ENCODE measurements at regions not wholly inside any gene's neighbourhood (a gene's known extent, or its start where the extent isn't known, plus 50 kb on each side); places are given as distances from the start of the nearest gene placed in this dataset.

DNA sequence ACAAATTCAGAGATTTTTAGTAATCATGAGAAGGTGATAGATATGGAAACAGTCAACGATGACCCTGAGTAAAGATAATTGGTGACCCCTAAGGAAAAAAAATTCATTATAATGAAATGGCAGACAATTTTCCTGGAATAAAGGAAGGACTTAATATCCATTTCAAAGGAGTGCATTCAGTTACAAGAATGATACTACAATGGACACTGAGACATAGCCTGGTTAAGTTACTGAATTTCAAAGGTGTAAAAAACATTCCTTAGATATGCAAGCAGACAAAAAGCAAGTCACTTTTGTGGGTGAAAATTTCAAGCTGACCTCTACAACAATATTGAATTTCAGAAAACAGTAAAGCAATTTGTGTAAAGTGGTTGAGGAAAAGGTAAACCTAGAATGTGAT is 1012.5 kb upstream of the SEMA6A start:
- no peak overlapping the region for H3K4me3 ChIP-seq
- 80 to 92% (median 83%) methylated on average over 1 of the region's 1 CpG for whole genome bisulfite sequencing, 5 donors

GRCh38 chr5:117568622-117569021 is 994.0 kb upstream of the SEMA6A start:
- Histone ChIP-seq H3K4me1 (no peaks in the 10 kb centered on the region), H3K9me3 (peaks cover 0 to 3% (median 0%) of the 10 kb centered on the region in 8 donors), H3K27ac (no peak overlapping the region), H3K4me3 (no peak overlapping the region), H3K36me3 (no peaks in the 10 kb centered on the region), H3K27me3 (replicated peaks in 1 of 7) (no peaks in the 10 kb centered on the region)
- intact Hi-C loops (cut with DNase I; ENCODE audit: low total_unique reads): no loop called here
- 73 to 89% (median 81%) methylated on average over 1 of the region's 1 CpG for WGBS, 5 donors
- DNase-seq: no peak
- TF ChIP-seq CTCF (IDR thresholded peaks at IDR 0.05 in 8 of 11, conservative IDR thresholded peaks at IDR 0.05 in 3 of 11) (no peak), POLR2A (IDR thresholded peaks at IDR 0.05) (no peak), POLR2AphosphoS5 (IDR thresholded peaks at IDR 0.05) (no peak)

More for the DNA sequence above, 1012.5 kb upstream of the SEMA6A start:
- H3K4me1 ChIP-seq: no peaks in the 10 kb centered on the region
- H3K9me3 ChIP-seq: no peaks in the 10 kb centered on the region
- H3K27me3 ChIP-seq (replicated peaks in 1 of 7): no peaks in the 10 kb centered on the region
- H3K27ac ChIP-seq: no peak overlapping the region
- intact Hi-C loops (cut with DNase I; ENCODE audit: low total_unique reads): no loop called here
- H3K36me3 ChIP-seq: no peaks in the 10 kb centered on the region
- no peak for DNase-seq
- TF ChIP-seq CTCF (IDR thresholded peaks at IDR 0.05 in 8 of 11, conservative IDR thresholded peaks at IDR 0.05 in 3 of 11) (no peak), POLR2A (IDR thresholded peaks at IDR 0.05) (no peak), POLR2AphosphoS5 (IDR thresholded peaks at IDR 0.05) (no peak)

DNA sequence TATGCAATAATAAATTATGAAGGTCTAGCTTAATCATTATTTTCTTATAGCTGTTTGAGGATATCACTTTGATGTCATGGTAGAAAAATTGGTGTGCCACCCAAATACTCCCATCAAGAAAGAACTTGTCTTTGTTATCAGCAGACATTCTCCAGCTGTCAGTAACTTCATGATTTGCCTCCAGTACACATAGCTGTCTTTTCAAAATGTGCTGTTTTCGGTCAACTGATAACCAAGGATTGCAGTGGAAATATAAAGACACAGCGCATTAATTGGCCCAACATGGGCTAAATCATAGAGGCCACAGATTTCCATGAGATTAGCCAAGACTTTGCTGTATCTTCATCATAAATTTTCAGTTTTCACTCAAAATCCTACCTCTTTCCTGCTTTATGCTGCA is 993.5 kb upstream of the SEMA6A start:
- Histone ChIP-seq H3K27ac (no peak overlapping the region), H3K4me3 (no peak overlapping the region), H3K27me3 (replicated peaks in 1 of 7) (no peaks in the 10 kb centered on the region), H3K36me3 (no peaks in the 10 kb centered on the region), H3K4me1 (no peaks in the 10 kb centered on the region), H3K9me3 (peaks cover 0 to 3% (median 0%) of the 10 kb centered on the region in 8 donors)
- 82 to 95% (median 90%) methylated on average over 2 of the region's 2 CpGs for WGBS, 5 donors
- DNase-seq: no peak
- TF ChIP-seq CTCF (IDR thresholded peaks at IDR 0.05 in 8 of 11, conservative IDR thresholded peaks at IDR 0.05 in 3 of 11) (no peak), POLR2A (IDR thresholded peaks at IDR 0.05) (no peak), POLR2AphosphoS5 (IDR thresholded peaks at IDR 0.05) (no peak)
- intact Hi-C loops (cut with DNase I; ENCODE audit: low total_unique reads): no loop called here

DNA sequence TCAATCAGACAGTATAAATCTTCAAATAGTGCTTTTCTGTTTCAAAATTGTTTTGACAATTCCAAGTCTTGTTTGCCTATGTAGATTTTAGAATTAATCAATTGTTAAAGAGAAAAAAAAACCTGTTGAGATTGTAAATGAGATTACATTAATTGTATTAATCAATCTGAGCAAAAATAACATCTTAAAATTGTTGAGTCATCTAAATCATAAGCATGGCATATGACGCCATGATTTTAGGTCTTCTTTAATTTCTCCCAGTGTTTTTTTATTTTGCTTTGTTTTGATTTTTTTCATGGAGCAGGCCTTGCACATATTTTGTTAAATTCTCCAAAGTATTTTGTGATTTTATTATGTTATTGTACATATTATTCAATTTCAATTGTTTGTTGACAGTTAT is 988.0 kb upstream of the SEMA6A start:
- no peaks in the 10 kb centered on the region for H3K36me3 ChIP-seq
- no peak overlapping the region for H3K4me3 ChIP-seq
- H3K9me3 ChIP-seq: peaks cover 0 to 3% (median 0%) of the 10 kb centered on the region in 8 donors
- H3K27me3 ChIP-seq (replicated peaks in 1 of 7): no peaks in the 10 kb centered on the region
- intact Hi-C loops (cut with DNase I; ENCODE audit: low total_unique reads): no loop called here
- H3K4me1 ChIP-seq: no peaks in the 10 kb centered on the region
- H3K27ac ChIP-seq: no peak overlapping the region
- no peak for DNase-seq
- no peak for TF ChIP-seq POLR2AphosphoS5 (IDR thresholded peaks at IDR 0.05)
- TF ChIP-seq POLR2A (IDR thresholded peaks at IDR 0.05): no peak
- no peak for TF ChIP-seq CTCF (IDR thresholded peaks at IDR 0.05 in 8 of 11, conservative IDR thresholded peaks at IDR 0.05 in 3 of 11)
- WGBS, 5 donors: 92 to 98% (median 94%) methylated on average over 1 of the region's 1 CpG

Measured in spleen (tissue), 11 donors.